Lung (tissue), 11 donors: ENCODE measurements at regions not wholly inside any gene's neighbourhood (a gene's known extent, or its start where the extent isn't known, plus 50 kb on each side); places are given as distances from the start of the nearest gene placed in this dataset.

ENCODE experiments used
- ATAC-seq: fragments of 200-7000 bp; cut with Tn5 transposase; one replicate; pipeline ENCODE4 v1.9.1; 2020; ENCODE audit warnings: moderate number of reproducible peaks; ENCODE audit not compliant: insufficient read depth, low FRiP score
- DNase-seq, 3 donors: peaks; one replicate each; pipeline ENCODE4 v3.0.0-alpha.2; 2013 to 2017
- H3K27ac ChIP-seq, 2 donors: one replicate each; pipeline ENCODE4 v1.5.1; 2013; ENCODE audit warnings: mild to moderate bottlenecking in 2 of 2, moderate library complexity in 2 of 2, control low read depth in 1 of 2, inconsistent platforms in 1 of 2, low read depth in 1 of 2, low read length in 1 of 2
- H3K27me3 ChIP-seq, 3 donors: one replicate each; pipeline ENCODE4 v1.5.1; 2013; ENCODE audit warnings: low read length in 2 of 3; ENCODE audit not compliant: control insufficient read depth in 3 of 3, insufficient read depth in 3 of 3
- H3K36me3 ChIP-seq, 4 donors: one replicate each; pipeline ENCODE4 v1.5.1; 2013; ENCODE audit warnings: low read length in 4 of 4, mild to moderate bottlenecking in 1 of 4, moderate library complexity in 1 of 4; ENCODE audit not compliant: control insufficient read depth in 4 of 4, insufficient read depth in 4 of 4
- H3K4me1 ChIP-seq, 5 donors: one replicate each; pipeline ENCODE4 v1.5.1; 2013; ENCODE audit warnings: low read length in 5 of 5, mild to moderate bottlenecking in 2 of 5, moderate library complexity in 1 of 5; ENCODE audit not compliant: control insufficient read depth in 5 of 5, insufficient read depth in 5 of 5
- H3K4me3 ChIP-seq: one replicate; pipeline ENCODE4 v1.5.1; 2013; ENCODE audit warnings: mild to moderate bottlenecking, control low read depth, moderate library complexity
- H3K9ac ChIP-seq, 2 donors: one replicate each; pipeline ENCODE4 v1.5.1; 2013; ENCODE audit warnings: low read length in 2 of 2, control low read depth in 1 of 2; ENCODE audit not compliant: insufficient read depth in 1 of 2
- H3K9me3 ChIP-seq, 4 donors: one replicate each; pipeline ENCODE4 v1.5.1; 2013; ENCODE audit warnings: low read length in 3 of 4, mild to moderate bottlenecking in 1 of 4, moderate library complexity in 1 of 4; ENCODE audit not compliant: control insufficient read depth in 4 of 4, insufficient read depth in 3 of 4
- CTCF ChIP-seq: IDR thresholded peaks from 2 replicates; pipeline ENCODE4 v1.5.1; 2012; ENCODE audit warnings: mild to moderate bottlenecking; ENCODE audit errors: control extremely low read depth, extremely low read depth
- WGBS, 2 donors: extraction: QIAGEN DNeasy Blood & Tissue Kit; methylation state at CpG; one replicate each; pipeline ENCODE4 v1.1.7; 2013; 5-methylcytosine and 5-hydroxymethylcytosine counted together
- donor health status: control.
- donor health status: control.
- donor health status: Bipolar disorder and iron deficiency.
- donor health status: healthy.
- donor health status: DM: yes; HTN: yes; CAD: no.

- Histone ChIP-seq H3K4me1 (no peaks in the 10 kb centered on the region), H3K27ac (no peak overlapping the region), H3K9ac (no peak overlapping the region), H3K27me3 (no peaks in the 10 kb centered on the region), H3K9me3 (peaks cover 0 to 6% (median 3%) of the 10 kb centered on the region in 4 donors), H3K36me3 (peaks cover 0 to 19% (median 2%) of the 10 kb centered on the region in 4 donors), H3K4me3 (no peak overlapping the region)
- ATAC-seq (no peak), DNase-seq (no peak)
- no peak for TF ChIP-seq CTCF
- WGBS, 2 donors, result 87 to 90% methylated on average over 5 of the region's 5 CpGs
Observed at GRCh38 chr11:122293296-122294023, 177.4 kb upstream of the BLID start.

DNA sequence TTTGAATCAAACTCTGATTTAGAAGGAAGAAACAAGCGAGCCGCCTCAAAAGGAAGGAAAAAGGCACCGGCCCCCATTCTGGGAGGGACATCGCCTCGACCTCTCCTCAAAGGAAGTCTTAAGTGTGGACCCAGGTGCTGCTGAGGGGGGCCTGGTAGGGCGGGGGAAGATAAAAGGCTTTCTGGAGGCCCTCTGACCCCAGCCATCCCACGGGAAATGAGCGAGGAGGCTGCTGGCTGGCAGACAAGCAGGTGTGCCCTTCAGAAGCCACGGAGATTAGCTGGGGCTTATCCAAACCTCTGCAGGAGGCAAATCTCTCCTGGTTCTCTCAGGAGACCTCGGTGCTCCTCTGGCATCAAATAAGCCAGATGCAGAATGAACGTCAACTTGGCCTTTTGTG, 171.4 kb upstream of the BLID start:
- Histone ChIP-seq H3K36me3 (peaks cover 0 to 12% (median 3%) of the 10 kb centered on the region in 4 donors), H3K27me3 (no peaks in the 10 kb centered on the region), H3K4me1 (no peaks in the 10 kb centered on the region), H3K27ac (no peak overlapping the region), H3K9ac (no peak overlapping the region), H3K9me3 (no peaks in the 10 kb centered on the region), H3K4me3 (no peak overlapping the region)
- DNase-seq, result no peak
- no peak for ATAC-seq
- no peak for TF ChIP-seq CTCF
- 45 to 56% methylated on average over 11 of the region's 11 CpGs for WGBS, 2 donors

GRCh38 chr11:122285070-122285988, 169.3 kb upstream of the BLID start:
- TF ChIP-seq CTCF, result no peak
- no peak overlapping the region for H3K9ac ChIP-seq
- DNase-seq (no peak), ATAC-seq (no peak)
- no peak overlapping the region for H3K4me3 ChIP-seq
- H3K9me3 ChIP-seq, result no peaks in the 10 kb centered on the region
- WGBS, 2 donors, result 96% methylated on average over 8 of the region's 8 CpGs
- H3K36me3 ChIP-seq, result peaks cover 0 to 7% (median 2%) of the 10 kb centered on the region in 4 donors
- H3K27ac ChIP-seq, result no peak overlapping the region
- H3K4me1 ChIP-seq, result no peaks in the 10 kb centered on the region
- H3K27me3 ChIP-seq, result no peaks in the 10 kb centered on the region
